K562 (cell line): ENCODE measurements at regions not wholly inside any gene's neighbourhood (a gene's known extent, or its start where the extent isn't known, plus 50 kb on each side); places are given as distances from the start of the nearest gene placed in this dataset.

Experiments used
- ATAC-seq: fragments of 200-7000 bp; cut with Tn5 transposase; 3 replicates; pipeline ENCODE4 v1.9.1; 2020; ENCODE audit warnings: moderate library complexity
- BruUV-seq: library from RNA; stranded (reverse); fragments of 400-500 nt; replicated peaks from 2 replicates; lab custom pipeline; 2021; lab: Mats Ljungman, UMichigan
- CTCF ChIA-PET: fragments of 300-600 bp; formaldehyde crosslinking; extraction: SDS; loops from one replicate; lab custom pipeline; 2021; ENCODE audit warnings: low intra/inter-chr PET ratio; lab: Yijun Ruan, JAX
- POLR2A ChIA-PET: fragments of 300-600, 350-650 bp; sonication (Branson Sonifier 250); formaldehyde crosslinking; extraction: SDS; loops from one replicate; lab custom pipeline; 2021; ENCODE audit warnings: antibody characterized with exemption, inconsistent platforms; lab: Yijun Ruan, JAX
- DNase-seq, 4 experiments: peaks; one replicate each; pipeline versions ENCODE4 v3.0.0 to v3.0.0-alpha.2; 2011 to 2018; ENCODE audit warnings: low spot score in 3 of 4, mixed read lengths in 3 of 4; ENCODE audit errors: extremely low read depth in 1 of 4
- FAIRE-seq: peaks from 2 replicates; lab custom pipeline; 2011; peaks lifted over from hg19 to GRCh38; lab: Jason Lieb, UNC
- H2AFZ ChIP-seq: 2 replicates; pipeline ENCODE4 v1.6.0; 2011; ENCODE audit warnings: low read depth, low read length, control low read depth, inconsistent platforms
- H3K27ac ChIP-seq: fragments of 200-600 bp; 3 replicates; pipeline ENCODE4 v1.8.0; 2011; ENCODE audit warnings: low read depth, mild to moderate bottlenecking, control low read depth, inconsistent platforms, low read length, moderate library complexity, mixed read lengths; ENCODE audit errors: extremely low read depth
- H3K27me3 ChIP-seq, 2 experiments: fragments of 300-600 bp in 1 of 2; 2 replicates in 1 of 2; 3 replicates in 1 of 2; pipeline versions ENCODE4 v1.6.0 to v1.8.0; 2011; ENCODE audit warnings: inconsistent platforms in 2 of 2, low read length in 2 of 2, mild to moderate bottlenecking in 1 of 2, mixed read lengths in 1 of 2, moderate library complexity in 1 of 2; ENCODE audit not compliant: control insufficient read depth in 2 of 2, insufficient read depth in 2 of 2
- H3K36me3 ChIP-seq: fragments of 300-600 bp; 3 replicates; pipeline ENCODE4 v1.8.0; 2011; ENCODE audit warnings: mild to moderate bottlenecking, low read length, inconsistent platforms; ENCODE audit not compliant: control insufficient read depth, insufficient read depth
- H3K4me1 ChIP-seq, 2 experiments: fragments of 200-600 bp in 1 of 2; replicated peaks in 1 of 2; 2 replicates in 1 of 2; 3 replicates in 1 of 2; pipeline versions ENCODE4 v1.5.1 to v1.8.0; 2011; ENCODE audit warnings: inconsistent platforms in 2 of 2, low read length in 2 of 2, mild to moderate bottlenecking in 1 of 2, mixed read lengths in 1 of 2, moderate library complexity in 1 of 2; ENCODE audit not compliant: control insufficient read depth in 2 of 2, insufficient read depth in 2 of 2
- H3K4me2 ChIP-seq: 2 replicates; pipeline ENCODE4 v1.6.1; 2011; ENCODE audit warnings: low read length, control low read depth, inconsistent platforms, mixed read lengths; ENCODE audit not compliant: insufficient read depth
- H3K4me3 ChIP-seq: fragments of 200-600 bp; sonication (generic), shearing (Covaris generic); 2 replicates; pipeline ENCODE4 v1.5.1; 2016; ENCODE audit warnings: control low read depth, inconsistent platforms
- H3K79me2 ChIP-seq: fragments of 200-600 bp; 3 replicates; pipeline ENCODE4 v1.8.0; 2011; ENCODE audit warnings: low read length, inconsistent platforms; ENCODE audit not compliant: control insufficient read depth, insufficient read depth
- H3K9ac ChIP-seq, 2 experiments: 2 replicates each; pipeline versions ENCODE4 v1.6.0 to v1.6.1; 2011; ENCODE audit warnings: low read depth in 2 of 2, low read length in 2 of 2, control low read depth in 1 of 2, inconsistent platforms in 1 of 2, mild to moderate bottlenecking in 1 of 2, mixed read lengths in 1 of 2; ENCODE audit not compliant: insufficient read depth in 1 of 2
- H3K9me1 ChIP-seq: one replicate; pipeline ENCODE4 v1.6.0; 2011; ENCODE audit warnings: inconsistent platforms, mild to moderate bottlenecking, low read length, moderate library complexity; ENCODE audit not compliant: control insufficient read depth, insufficient read depth
- H3K9me3 ChIP-seq: replicated peaks from 2 replicates; pipeline ENCODE4 v1.5.1; 2011; ENCODE audit warnings: low read depth, low read length, inconsistent platforms; ENCODE audit not compliant: control insufficient read depth, insufficient read depth
- H4K20me1 ChIP-seq: replicated peaks from 2 replicates; pipeline ENCODE4 v1.6.1; 2011; ENCODE audit warnings: low read length, inconsistent platforms, mixed read lengths; ENCODE audit not compliant: control insufficient read depth, insufficient read depth
- ARHGAP35 ChIP-seq: fragments of 450-650 bp; IDR thresholded peaks from 2 replicates; pipeline ENCODE4 v1.6.1; 2018; ENCODE audit not compliant: partially characterized antibody
- BCL6 ChIP-seq: fragments of 250-450 bp; sonication (Bioruptor Pico); IDR thresholded peaks from 2 replicates; pipeline ENCODE4 v1.4.0; 2020
- GATAD2A ChIP-seq: fragments of 450-650 bp; IDR thresholded peaks from 2 replicates; pipeline ENCODE4 v1.6.1; 2017
- KAT7 ChIP-seq: sonication (generic); formaldehyde crosslinking; IDR thresholded peaks from 2 replicates; pipeline ENCODE4 v1.8.0; 2022; ENCODE audit warnings: missing genetic modification reagents, mild to moderate bottlenecking, borderline replicate concordance
- MCM7 ChIP-seq, 2 experiments: fragments of 450-650 bp; IDR thresholded peaks; 2 replicates each; pipeline ENCODE4 v1.6.1; 2016 to 2018
- MYNN ChIP-seq, 2 experiments: sonication (generic); formaldehyde crosslinking in 1 of 2; IDR thresholded peaks; 2 replicates each; pipeline versions ENCODE4 v1.5.0 to v1.6.1; 2016 to 2020; ENCODE audit warnings: antibody characterized with exemption in 1 of 2, missing genetic modification reagents in 1 of 2
- SNRNP70 ChIP-seq: fragments of 200-400 bp; formaldehyde crosslinking; optimal IDR thresholded peaks from 2 replicates; pipeline ENCODE3; 2017; ENCODE audit warnings: low read depth, low read length
- STAT5B ChIP-seq: fragments of 250-450 bp; sonication (Bioruptor Pico); IDR thresholded peaks from 2 replicates; pipeline ENCODE4 v1.8.0; 2021; ENCODE audit warnings: mild to moderate bottlenecking, inconsistent platforms
- TCF7L2 ChIP-seq: fragments of 150-350 bp; IDR thresholded peaks from 2 replicates; pipeline ENCODE4 v1.6.1; 2016; ENCODE audit warnings: low read depth, mild to moderate bottlenecking, low read length, moderate library complexity
- WGBS: fragments of 100-300 bp; shearing (Covaris generic); methylation state at CpG from one replicate; pipeline ENCODE4 v1.1.6; 2016; ENCODE audit warnings: low coverage, mixed read lengths; ENCODE audit not compliant: insufficient coverage; ENCODE audit errors: missing lambda C conversion rate; 5-methylcytosine and 5-hydroxymethylcytosine counted together
- in situ Hi-C: fragments of 300-500 bp; cut with MboI; formaldehyde crosslinking; loops from 4 replicates; pipeline ENCODE4 v1.15.0; 2018; ENCODE audit warnings: inconsistent platforms, mixed read lengths
- intact Hi-C: fragments of 100-400 bp; cut with micrococcal nuclease; formaldehyde crosslinking; loops from 2 replicates; pipeline ENCODE4 v1.14.2; 2022

GRCh38 chr7:46321556-46322205, 400.6 kb upstream of the IGFBP3 start:
- H3K27ac ChIP-seq, result no peak overlapping the region
- H3K4me1 ChIP-seq, result no peaks in the 10 kb centered on the region
- H2AFZ ChIP-seq, result no peak overlapping the region
- no peaks in the 10 kb centered on the region for H3K9me1 ChIP-seq
- H3K4me2 ChIP-seq, result no peak overlapping the region
- ChIA-PET POLR2A (no interaction called here), CTCF (no interaction called here)
- H3K36me3 ChIP-seq, result no peaks in the 10 kb centered on the region
- in situ Hi-C loops, result no loop called here
- WGBS, result 2% methylated on average over 11 of the region's 11 CpGs
- intact Hi-C loops, result no loop called here
- DNase-seq (no peak), ATAC-seq (no peak), FAIRE-seq (no peak)
- no peaks in the 10 kb centered on the region for H4K20me1 ChIP-seq
- no peaks in the 10 kb centered on the region for H3K79me2 ChIP-seq
- no peak for TF ChIP-seq SNRNP70
- TF ChIP-seq BCL6 (CRISPR knock-in tag), result no peak
- no peak for TF ChIP-seq TCF7L2
- TF ChIP-seq MCM7 (IDR thresholded peaks at IDR 0.05), result no peak
- no peak for TF ChIP-seq STAT5B (CRISPR knock-in tag)
- no peak for TF ChIP-seq ARHGAP35
- TF ChIP-seq MYNN (IDR thresholded peaks at IDR 0.05), result no peak
- TF ChIP-seq MYNN (CRISPR knock-in tag; IDR thresholded peaks at IDR 0.05), result no peak
- TF ChIP-seq KAT7, result no peak
- no peak for TF ChIP-seq GATAD2A
- no peaks in the 10 kb centered on the region for H3K9me3 ChIP-seq
- no peaks in the 10 kb centered on the region for H3K27me3 ChIP-seq
- BruUV-seq, result no TSS peak
- no peak overlapping the region for H3K4me3 ChIP-seq
- H3K9ac ChIP-seq, result no peak overlapping the region
